Vagina (tissue), 2 donors: ENCODE measurements at regions not wholly inside any gene's neighbourhood (a gene's known extent, or its start where the extent isn't known, plus 50 kb on each side); places are given as distances from the start of the nearest gene placed in this dataset.

Experiments used
- DNase-seq, 2 donors: peaks; one replicate each; pipeline ENCODE4 v3.0.0-alpha.2; 2017; ENCODE audit errors: extremely low spot score in 2 of 2
- H3K27ac ChIP-seq: fragments of 200-600 bp; sonication (generic); one replicate; pipeline ENCODE4 v1.5.1; 2019
- H3K27me3 ChIP-seq: fragments of 200-600 bp; sonication (generic); one replicate; pipeline ENCODE4 v1.5.1; 2019
- H3K36me3 ChIP-seq, 2 donors: fragments of 200-600 bp; sonication (generic); one replicate each; pipeline ENCODE4 v1.5.1; 2017 to 2019
- H3K4me1 ChIP-seq: fragments of 200-600 bp; sonication (generic); one replicate; pipeline ENCODE4 v1.5.1; 2019
- H3K4me3 ChIP-seq, 2 donors: fragments of 200-600 bp; sonication (generic); 1 replicate in 1 of 2; 2 replicates in 1 of 2; pipeline ENCODE4 v1.5.1; 2016 to 2019
- H3K9me3 ChIP-seq: fragments of 200-600 bp; sonication (generic); one replicate; pipeline ENCODE4 v1.5.1; 2019
- POLR2A ChIP-seq, 2 donors: fragments of 450-650 bp; IDR thresholded peaks; one replicate each; pipeline ENCODE4 v1.6.1; 2017; ENCODE audit warnings: antibody characterized with exemption in 2 of 2, mild to moderate bottlenecking in 2 of 2, moderate library complexity in 2 of 2
- POLR2AphosphoS5 ChIP-seq, 2 donors: sonication (generic); formaldehyde crosslinking; IDR thresholded peaks; one replicate each; pipeline ENCODE4 v1.9.0; 2017; ENCODE audit warnings: antibody characterized with exemption in 2 of 2, mild to moderate bottlenecking in 2 of 2, low read depth in 1 of 2; ENCODE audit not compliant: insufficient read depth in 1 of 2
- intact Hi-C: fragments of 100-400 bp; cut with DNase I; formaldehyde crosslinking; loops from one replicate; pipeline ENCODE4 v1.15.1; 2023
- TF ChIP-seq, protein P1 (sequence below), 3 experiments: fragments of 450-650 bp in 2 of 3; fragments of 200-600 bp in 1 of 3; sonication (generic) in 1 of 3; IDR thresholded peaks; one replicate each; pipeline ENCODE4 v1.5.1; 2017 to 2019; ENCODE audit warnings: antibody characterized with exemption in 3 of 3, mild to moderate bottlenecking in 2 of 3, moderate library complexity in 2 of 3

GRCh38 chr16:54546521-54546920 is 259.9 kb upstream of the IRX3 start:
- DNase-seq = no peak
- H3K4me1 ChIP-seq = no peaks in the 10 kb centered on the region
- TF ChIP-seq, protein P1, sequence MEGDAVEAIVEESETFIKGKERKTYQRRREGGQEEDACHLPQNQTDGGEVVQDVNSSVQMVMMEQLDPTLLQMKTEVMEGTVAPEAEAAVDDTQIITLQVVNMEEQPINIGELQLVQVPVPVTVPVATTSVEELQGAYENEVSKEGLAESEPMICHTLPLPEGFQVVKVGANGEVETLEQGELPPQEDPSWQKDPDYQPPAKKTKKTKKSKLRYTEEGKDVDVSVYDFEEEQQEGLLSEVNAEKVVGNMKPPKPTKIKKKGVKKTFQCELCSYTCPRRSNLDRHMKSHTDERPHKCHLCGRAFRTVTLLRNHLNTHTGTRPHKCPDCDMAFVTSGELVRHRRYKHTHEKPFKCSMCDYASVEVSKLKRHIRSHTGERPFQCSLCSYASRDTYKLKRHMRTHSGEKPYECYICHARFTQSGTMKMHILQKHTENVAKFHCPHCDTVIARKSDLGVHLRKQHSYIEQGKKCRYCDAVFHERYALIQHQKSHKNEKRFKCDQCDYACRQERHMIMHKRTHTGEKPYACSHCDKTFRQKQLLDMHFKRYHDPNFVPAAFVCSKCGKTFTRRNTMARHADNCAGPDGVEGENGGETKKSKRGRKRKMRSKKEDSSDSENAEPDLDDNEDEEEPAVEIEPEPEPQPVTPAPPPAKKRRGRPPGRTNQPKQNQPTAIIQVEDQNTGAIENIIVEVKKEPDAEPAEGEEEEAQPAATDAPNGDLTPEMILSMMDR (IDR thresholded peaks at IDR 0.05) = no peak
- TF ChIP-seq POLR2AphosphoS5 (IDR thresholded peaks at IDR 0.05; ENCODE audit: insufficient read depth in 1 of 2, low read depth in 1 of 2) (no peak), POLR2A (IDR thresholded peaks at IDR 0.05) (no peak)
- H3K27me3 ChIP-seq = no peaks in the 10 kb centered on the region
- H3K9me3 ChIP-seq = no peaks in the 10 kb centered on the region
- intact Hi-C loops = no loop called here
- no peak overlapping the region for H3K27ac ChIP-seq
- H3K4me3 ChIP-seq = no peak overlapping the region
- H3K36me3 ChIP-seq = no peaks in the 10 kb centered on the region

GRCh38 chr16:54545854-54546511 is 259.4 kb upstream of the IRX3 start:
- Histone ChIP-seq H3K4me1 (no peaks in the 10 kb centered on the region), H3K9me3 (no peaks in the 10 kb centered on the region), H3K4me3 (no peak overlapping the region), H3K27ac (no peak overlapping the region), H3K27me3 (no peaks in the 10 kb centered on the region), H3K36me3 (no peaks in the 10 kb centered on the region)
- DNase-seq = no peak
- intact Hi-C loops = no loop called here
- TF ChIP-seq POLR2A (IDR thresholded peaks at IDR 0.05) = no peak
- TF ChIP-seq, protein P1 (IDR thresholded peaks at IDR 0.05) = no peak
- TF ChIP-seq POLR2AphosphoS5 (IDR thresholded peaks at IDR 0.05; ENCODE audit: insufficient read depth in 1 of 2, low read depth in 1 of 2) = no peak

DNA sequence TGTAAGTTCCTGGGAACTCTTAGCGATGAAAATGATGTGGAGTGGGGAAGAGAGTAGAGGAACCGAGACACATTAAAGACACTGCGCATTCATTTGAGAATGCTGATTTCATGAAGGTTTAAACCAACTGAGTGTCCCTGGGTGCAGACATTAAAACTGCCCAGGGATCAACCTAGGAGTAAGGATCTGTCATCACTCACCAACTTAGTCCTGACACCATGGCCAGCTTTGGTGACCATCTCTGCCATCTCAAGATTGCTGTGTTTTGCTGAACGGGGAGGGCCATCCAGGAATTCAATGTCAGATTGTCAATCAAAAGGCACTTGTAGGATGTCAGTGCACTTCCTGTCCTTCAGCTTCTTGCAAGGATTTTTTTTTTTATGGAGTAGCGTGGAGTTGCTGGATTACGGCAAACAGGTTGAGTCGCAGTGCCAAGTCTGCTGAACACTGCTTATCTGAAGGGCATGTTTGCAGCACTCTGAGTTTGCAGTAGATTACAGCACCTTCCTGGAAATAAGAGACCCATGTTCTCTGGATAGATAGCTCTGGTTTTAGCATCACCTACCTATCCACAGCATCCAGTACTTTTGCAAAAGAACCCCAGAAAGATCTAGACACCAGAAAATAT is 258.1 kb upstream of the IRX3 start:
- no peak for DNase-seq
- no peak overlapping the region for H3K27ac ChIP-seq
- no peaks in the 10 kb centered on the region for H3K4me1 ChIP-seq
- H3K4me3 ChIP-seq = no peak overlapping the region
- no peaks in the 10 kb centered on the region for H3K27me3 ChIP-seq
- intact Hi-C loops = no loop called here
- no peaks in the 10 kb centered on the region for H3K9me3 ChIP-seq
- TF ChIP-seq POLR2AphosphoS5 (IDR thresholded peaks at IDR 0.05; ENCODE audit: insufficient read depth in 1 of 2, low read depth in 1 of 2) (no peak), POLR2A (IDR thresholded peaks at IDR 0.05) (no peak)
- TF ChIP-seq, protein P1 (IDR thresholded peaks at IDR 0.05) = no peak
- no peaks in the 10 kb centered on the region for H3K36me3 ChIP-seq

DNA sequence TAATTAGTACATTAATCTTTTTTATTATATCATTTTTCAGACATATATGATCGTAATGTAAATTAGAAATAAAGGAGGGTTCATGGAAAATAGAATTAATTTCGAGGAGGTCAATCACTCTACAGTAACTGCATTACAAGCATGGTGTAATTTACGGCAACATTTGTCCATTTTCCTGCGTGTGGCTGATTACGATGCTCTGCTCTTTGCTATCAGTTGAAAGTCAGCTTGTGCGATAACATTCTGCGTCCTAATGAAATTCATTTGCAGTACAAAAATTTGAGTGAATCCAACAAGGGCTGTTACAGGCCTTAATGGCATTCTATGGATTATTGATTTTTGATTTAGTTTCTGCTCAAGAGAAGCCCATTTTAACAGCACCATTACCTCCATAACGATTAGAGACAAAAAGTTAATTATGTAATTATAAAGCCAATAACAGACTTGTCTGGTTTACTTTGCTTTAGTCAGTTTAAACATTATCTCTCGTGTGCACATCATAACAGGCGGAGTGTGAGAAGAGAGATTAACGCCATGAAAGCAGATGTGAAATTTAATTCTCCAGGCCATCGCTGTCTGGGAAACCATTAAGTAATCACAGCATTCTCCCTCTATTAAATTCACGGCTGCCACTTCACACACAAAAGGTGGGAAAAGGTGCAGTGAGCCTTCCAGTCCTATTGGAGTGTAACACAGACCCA is 256.4 kb upstream of the IRX3 start:
- Histone ChIP-seq H3K27ac (no peak overlapping the region), H3K9me3 (no peaks in the 10 kb centered on the region), H3K4me3 (no peak overlapping the region), H3K4me1 (no peaks in the 10 kb centered on the region), H3K27me3 (no peaks in the 10 kb centered on the region), H3K36me3 (no peaks in the 10 kb centered on the region)
- intact Hi-C loops = no loop called here
- DNase-seq = no peak
- TF ChIP-seq POLR2AphosphoS5 (IDR thresholded peaks at IDR 0.05; ENCODE audit: insufficient read depth in 1 of 2, low read depth in 1 of 2) = no peak
- TF ChIP-seq, protein P1 (IDR thresholded peaks at IDR 0.05) = no peak
- no peak for TF ChIP-seq POLR2A (IDR thresholded peaks at IDR 0.05)
